GM20000 (cell line): ENCODE measurements at regions not wholly inside any gene's neighbourhood (a gene's known extent, or its start where the extent isn't known, plus 50 kb on each side); places are given as distances from the start of the nearest gene placed in this dataset.

Source experiments
- DNase-seq: peaks from one replicate; pipeline ENCODE4 v3.0.0; 2012; ENCODE audit warnings: low spot score
- TF ChIP-seq, protein P1 (sequence below): IDR thresholded peaks from 2 replicates; pipeline ENCODE4 v1.5.1; 2012; ENCODE audit warnings: mild to moderate bottlenecking, control low read depth; ENCODE audit errors: extremely low read depth, missing control alignments

- DNase-seq: no peak
- TF ChIP-seq, protein P1, sequence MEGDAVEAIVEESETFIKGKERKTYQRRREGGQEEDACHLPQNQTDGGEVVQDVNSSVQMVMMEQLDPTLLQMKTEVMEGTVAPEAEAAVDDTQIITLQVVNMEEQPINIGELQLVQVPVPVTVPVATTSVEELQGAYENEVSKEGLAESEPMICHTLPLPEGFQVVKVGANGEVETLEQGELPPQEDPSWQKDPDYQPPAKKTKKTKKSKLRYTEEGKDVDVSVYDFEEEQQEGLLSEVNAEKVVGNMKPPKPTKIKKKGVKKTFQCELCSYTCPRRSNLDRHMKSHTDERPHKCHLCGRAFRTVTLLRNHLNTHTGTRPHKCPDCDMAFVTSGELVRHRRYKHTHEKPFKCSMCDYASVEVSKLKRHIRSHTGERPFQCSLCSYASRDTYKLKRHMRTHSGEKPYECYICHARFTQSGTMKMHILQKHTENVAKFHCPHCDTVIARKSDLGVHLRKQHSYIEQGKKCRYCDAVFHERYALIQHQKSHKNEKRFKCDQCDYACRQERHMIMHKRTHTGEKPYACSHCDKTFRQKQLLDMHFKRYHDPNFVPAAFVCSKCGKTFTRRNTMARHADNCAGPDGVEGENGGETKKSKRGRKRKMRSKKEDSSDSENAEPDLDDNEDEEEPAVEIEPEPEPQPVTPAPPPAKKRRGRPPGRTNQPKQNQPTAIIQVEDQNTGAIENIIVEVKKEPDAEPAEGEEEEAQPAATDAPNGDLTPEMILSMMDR: no peak
These were observed 337.1 kb upstream of the MAN1A1 start for GRCh38 chr6:119686644-119687043.

GRCh38 chr6:119686240-119686639, 336.7 kb upstream of the MAN1A1 start:
- DNase-seq: no peak
- TF ChIP-seq, protein P1: no peak

DNA sequence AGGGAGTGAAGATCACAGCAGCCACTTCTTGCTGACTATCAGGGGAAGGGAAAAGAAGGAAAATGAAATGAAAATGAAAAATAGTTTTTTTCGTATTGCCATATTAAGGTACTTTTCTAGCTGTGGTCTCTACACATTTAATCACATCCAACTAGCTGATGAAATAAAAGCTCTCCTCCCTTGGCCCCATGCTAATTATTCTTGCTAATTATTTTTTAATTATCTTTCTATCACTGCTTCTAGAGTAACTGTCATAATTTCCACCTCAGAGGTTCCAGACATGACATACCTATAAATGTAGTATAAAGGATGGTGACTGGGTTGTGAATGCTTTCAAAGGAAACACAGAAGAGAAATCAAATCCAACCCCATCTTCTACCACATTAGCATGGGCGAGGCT, 334.1 kb upstream of the MAN1A1 start:
- no peak for DNase-seq
- TF ChIP-seq, protein P1: no peak

- no peak for DNase-seq
- TF ChIP-seq, protein P1: no peak
These were observed 333.5 kb upstream of the MAN1A1 start for GRCh38 chr6:119683031-119683430.

DNA sequence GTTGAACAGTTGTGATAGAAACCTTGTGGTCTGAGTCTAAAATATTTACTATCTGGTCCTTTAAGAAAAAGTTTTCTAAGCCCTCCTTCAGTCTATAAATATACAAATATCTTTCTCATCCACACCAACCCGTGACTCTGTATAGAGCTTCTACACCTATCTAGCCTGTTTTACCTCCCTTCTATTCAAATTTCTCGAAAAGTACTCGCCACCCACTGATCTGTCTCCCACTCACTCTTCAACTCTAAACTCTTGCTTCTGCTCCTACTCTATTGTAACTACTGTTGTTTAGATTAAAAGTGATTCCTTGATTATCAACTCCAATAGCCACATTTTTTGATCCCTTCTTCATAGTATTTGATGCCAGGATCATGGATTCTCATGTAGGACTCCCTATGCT, 329.4 kb upstream of the MAN1A1 start:
- TF ChIP-seq, protein P1: no peak
- DNase-seq: no peak

GRCh38 chr6:119677384-119677783, 327.8 kb upstream of the MAN1A1 start:
- TF ChIP-seq, protein P1: no peak
- no peak for DNase-seq

GRCh38 chr6:119676961-119677360, 327.4 kb upstream of the MAN1A1 start:
- DNase-seq: no peak
- TF ChIP-seq, protein P1: no peak
